Thyroid gland (tissue), 4 donors: ENCODE measurements at regions not wholly inside any gene's neighbourhood (a gene's known extent, or its start where the extent isn't known, plus 50 kb on each side); places are given as distances from the start of the nearest gene placed in this dataset.

ENCODE experiments used
- DNase-seq, 2 donors: peaks; one replicate each; pipeline ENCODE4 v3.0.0-alpha.2; 2019
- H3K27ac ChIP-seq, 3 donors: fragments of 200-600 bp; sonication (generic); 1 replicate in 2 of 3; 2 replicates in 1 of 3; pipeline ENCODE4 v1.5.1; 2016 to 2019; ENCODE audit warnings: mild to moderate bottlenecking in 1 of 3, moderate library complexity in 1 of 3
- H3K27me3 ChIP-seq: fragments of 200-600 bp; sonication (generic); one replicate; pipeline ENCODE4 v1.5.1; 2019
- H3K36me3 ChIP-seq, 2 donors: fragments of 200-600 bp; sonication (generic); one replicate each; pipeline ENCODE4 v1.5.1; 2016 to 2019
- H3K4me1 ChIP-seq, 2 donors: fragments of 200-600 bp; sonication (generic); one replicate each; pipeline ENCODE4 v1.5.1; 2017 to 2019
- H3K4me3 ChIP-seq, 3 donors: fragments of 200-600 bp; sonication (generic); replicated peaks in 1 of 3; 1 replicate in 2 of 3; 2 replicates in 1 of 3; pipeline ENCODE4 v1.5.1; 2016; ENCODE audit warnings: mild to moderate bottlenecking in 1 of 3
- H3K9me3 ChIP-seq: fragments of 200-600 bp; sonication (generic); one replicate; pipeline ENCODE4 v1.5.1; 2017
- CTCF ChIP-seq, 6 experiments: fragments of 200-600 bp in 3 of 6; fragments of 450-650 bp in 3 of 6; sonication (generic) in 3 of 6; IDR thresholded peaks; one replicate each; pipeline ENCODE4 v1.5.1; 2016 to 2019; ENCODE audit warnings: antibody characterized with exemption in 6 of 6, mild to moderate bottlenecking in 2 of 6, inconsistent platforms in 1 of 6, moderate library complexity in 1 of 6
- POLR2A ChIP-seq, 2 donors: fragments of 450-650 bp; IDR thresholded peaks; one replicate each; pipeline ENCODE4 v1.6.1; 2017; ENCODE audit warnings: antibody characterized with exemption in 2 of 2, mild to moderate bottlenecking in 2 of 2, moderate library complexity in 1 of 2
- WGBS, 2 donors: methylation state at CpG; one replicate each; pipeline ENCODE4 v1.1.5; 2017; 5-methylcytosine and 5-hydroxymethylcytosine counted together
- intact Hi-C: fragments of 100-400 bp; cut with DNase I; formaldehyde crosslinking; loops from one replicate; pipeline ENCODE4 v1.15.1; 2023

- Histone ChIP-seq H3K27ac (no peak overlapping the region), H3K27me3 (no peaks in the 10 kb centered on the region), H3K36me3 (no peaks in the 10 kb centered on the region), H3K9me3 (no peaks in the 10 kb centered on the region), H3K4me3 (no peak overlapping the region), H3K4me1 (peaks cover 0 to 6% of the 10 kb centered on the region in 2 donors)
- TF ChIP-seq CTCF (IDR thresholded peaks at IDR 0.05): no peak
- WGBS, 2 donors: 91 to 92% methylated on average over 2 of the region's 2 CpGs
- intact Hi-C loops: no loop called here
- DNase-seq: no peak
Measured at GRCh38 chr5:40271476-40271875, 408.2 kb upstream of the PTGER4 start.

GRCh38 chr5:40270274-40270845, 409.4 kb upstream of the PTGER4 start:
- Histone ChIP-seq H3K4me3 (no peak overlapping the region), H3K27ac (no peak overlapping the region), H3K4me1 (peaks cover 0 to 6% of the 10 kb centered on the region in 2 donors), H3K27me3 (no peaks in the 10 kb centered on the region), H3K9me3 (no peaks in the 10 kb centered on the region), H3K36me3 (no peaks in the 10 kb centered on the region)
- TF ChIP-seq CTCF (IDR thresholded peaks at IDR 0.05): no peak
- TF ChIP-seq POLR2A (IDR thresholded peaks at IDR 0.05): no peak
- intact Hi-C loops: no loop called here
- DNase-seq: no peak
- WGBS, 2 donors: 90 to 95% methylated on average over 2 of the region's 2 CpGs

GRCh38 chr5:40268088-40268487, 411.6 kb upstream of the PTGER4 start:
- no peaks in the 10 kb centered on the region for H3K9me3 ChIP-seq
- no peaks in the 10 kb centered on the region for H3K27me3 ChIP-seq
- peaks cover 0 to 6% of the 10 kb centered on the region in 2 donors for H3K4me1 ChIP-seq
- TF ChIP-seq CTCF (IDR thresholded peaks at IDR 0.05) (no peak), POLR2A (IDR thresholded peaks at IDR 0.05) (no peak)
- H3K36me3 ChIP-seq: no peaks in the 10 kb centered on the region
- intact Hi-C loops: no loop called here
- DNase-seq: no peak
- no peak overlapping the region for H3K27ac ChIP-seq
- H3K4me3 ChIP-seq: no peak overlapping the region
- 88% methylated on average over 1 of the region's 1 CpG for WGBS, 2 donors

GRCh38 chr5:40266952-40267351, 412.8 kb upstream of the PTGER4 start:
- H3K36me3 ChIP-seq: no peaks in the 10 kb centered on the region
- DNase-seq: no peak
- peaks cover 0 to under 1% of the 10 kb centered on the region in 2 donors for H3K4me1 ChIP-seq
- no peaks in the 10 kb centered on the region for H3K27me3 ChIP-seq
- WGBS, 2 donors: 92 to 96% methylated on average over 2 of the region's 2 CpGs
- no peak overlapping the region for H3K4me3 ChIP-seq
- intact Hi-C loops: no loop called here
- no peaks in the 10 kb centered on the region for H3K9me3 ChIP-seq
- TF ChIP-seq POLR2A (IDR thresholded peaks at IDR 0.05) (no peak), CTCF (IDR thresholded peaks at IDR 0.05) (no peak)
- H3K27ac ChIP-seq: no peak overlapping the region

GRCh38 chr5:40261984-40262383, 417.7 kb upstream of the PTGER4 start:
- 96% methylated on average over 1 of the region's 1 CpG for WGBS, 2 donors
- intact Hi-C loops: no loop called here
- Histone ChIP-seq H3K9me3 (no peaks in the 10 kb centered on the region), H3K27me3 (no peaks in the 10 kb centered on the region), H3K4me3 (no peak overlapping the region), H3K36me3 (no peaks in the 10 kb centered on the region), H3K27ac (no peak overlapping the region), H3K4me1 (no peaks in the 10 kb centered on the region)
- DNase-seq: no peak
- TF ChIP-seq CTCF (IDR thresholded peaks at IDR 0.05): no peak
- no peak for TF ChIP-seq POLR2A (IDR thresholded peaks at IDR 0.05)
